ENCODE measurements at regions not wholly inside any gene's neighbourhood (a gene's known extent, or its start where the extent isn't known, plus 50 kb on each side); places are given as distances from the start of the nearest gene placed in this dataset.

DNA sequence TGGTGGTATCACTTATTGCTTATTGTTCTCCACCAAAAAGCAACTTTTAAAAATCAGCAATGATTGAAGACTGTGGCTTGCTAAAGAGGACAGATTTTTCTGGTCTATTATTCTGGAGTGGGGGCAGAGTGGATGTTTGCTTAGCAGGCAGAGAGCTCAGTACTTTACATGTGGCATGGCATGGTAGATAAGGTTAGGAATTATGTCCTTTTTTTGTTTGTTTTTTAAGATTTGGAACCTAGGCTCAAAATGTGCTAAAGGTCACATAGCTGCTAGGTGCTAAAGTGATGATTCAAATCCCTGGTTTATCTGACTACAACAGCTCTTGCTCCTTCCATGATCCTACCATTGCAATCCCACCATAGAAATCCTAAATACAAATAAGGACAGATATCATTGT is 331.0 kb upstream of the ADAMTS9 start:
- TF ChIP-seq NANOG (IDR thresholded peaks at IDR 0.05; ENCODE audit: borderline replicate concordance) (no peak), POLR2AphosphoS5 (IDR thresholded peaks at IDR 0.05; ENCODE audit: low read depth) (no peak), CREB1 (CRISPR knock-in tag; IDR thresholded peaks at IDR 0.05; ENCODE audit: low read depth) (no peak), EZH2 (IDR thresholded peaks at IDR 0.05; ENCODE audit: low read depth, unreplicated experiment) (no peak), EZH2phosphoT487 (IDR thresholded peaks at IDR 0.05; ENCODE audit: unreplicated experiment) (no peak)
- TF ChIP-seq, protein P1, sequence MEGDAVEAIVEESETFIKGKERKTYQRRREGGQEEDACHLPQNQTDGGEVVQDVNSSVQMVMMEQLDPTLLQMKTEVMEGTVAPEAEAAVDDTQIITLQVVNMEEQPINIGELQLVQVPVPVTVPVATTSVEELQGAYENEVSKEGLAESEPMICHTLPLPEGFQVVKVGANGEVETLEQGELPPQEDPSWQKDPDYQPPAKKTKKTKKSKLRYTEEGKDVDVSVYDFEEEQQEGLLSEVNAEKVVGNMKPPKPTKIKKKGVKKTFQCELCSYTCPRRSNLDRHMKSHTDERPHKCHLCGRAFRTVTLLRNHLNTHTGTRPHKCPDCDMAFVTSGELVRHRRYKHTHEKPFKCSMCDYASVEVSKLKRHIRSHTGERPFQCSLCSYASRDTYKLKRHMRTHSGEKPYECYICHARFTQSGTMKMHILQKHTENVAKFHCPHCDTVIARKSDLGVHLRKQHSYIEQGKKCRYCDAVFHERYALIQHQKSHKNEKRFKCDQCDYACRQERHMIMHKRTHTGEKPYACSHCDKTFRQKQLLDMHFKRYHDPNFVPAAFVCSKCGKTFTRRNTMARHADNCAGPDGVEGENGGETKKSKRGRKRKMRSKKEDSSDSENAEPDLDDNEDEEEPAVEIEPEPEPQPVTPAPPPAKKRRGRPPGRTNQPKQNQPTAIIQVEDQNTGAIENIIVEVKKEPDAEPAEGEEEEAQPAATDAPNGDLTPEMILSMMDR (conservative IDR thresholded peaks at IDR 0.05; ENCODE audit: low read depth in 2 of 2): no peak
- TF ChIP-seq, protein P2, sequence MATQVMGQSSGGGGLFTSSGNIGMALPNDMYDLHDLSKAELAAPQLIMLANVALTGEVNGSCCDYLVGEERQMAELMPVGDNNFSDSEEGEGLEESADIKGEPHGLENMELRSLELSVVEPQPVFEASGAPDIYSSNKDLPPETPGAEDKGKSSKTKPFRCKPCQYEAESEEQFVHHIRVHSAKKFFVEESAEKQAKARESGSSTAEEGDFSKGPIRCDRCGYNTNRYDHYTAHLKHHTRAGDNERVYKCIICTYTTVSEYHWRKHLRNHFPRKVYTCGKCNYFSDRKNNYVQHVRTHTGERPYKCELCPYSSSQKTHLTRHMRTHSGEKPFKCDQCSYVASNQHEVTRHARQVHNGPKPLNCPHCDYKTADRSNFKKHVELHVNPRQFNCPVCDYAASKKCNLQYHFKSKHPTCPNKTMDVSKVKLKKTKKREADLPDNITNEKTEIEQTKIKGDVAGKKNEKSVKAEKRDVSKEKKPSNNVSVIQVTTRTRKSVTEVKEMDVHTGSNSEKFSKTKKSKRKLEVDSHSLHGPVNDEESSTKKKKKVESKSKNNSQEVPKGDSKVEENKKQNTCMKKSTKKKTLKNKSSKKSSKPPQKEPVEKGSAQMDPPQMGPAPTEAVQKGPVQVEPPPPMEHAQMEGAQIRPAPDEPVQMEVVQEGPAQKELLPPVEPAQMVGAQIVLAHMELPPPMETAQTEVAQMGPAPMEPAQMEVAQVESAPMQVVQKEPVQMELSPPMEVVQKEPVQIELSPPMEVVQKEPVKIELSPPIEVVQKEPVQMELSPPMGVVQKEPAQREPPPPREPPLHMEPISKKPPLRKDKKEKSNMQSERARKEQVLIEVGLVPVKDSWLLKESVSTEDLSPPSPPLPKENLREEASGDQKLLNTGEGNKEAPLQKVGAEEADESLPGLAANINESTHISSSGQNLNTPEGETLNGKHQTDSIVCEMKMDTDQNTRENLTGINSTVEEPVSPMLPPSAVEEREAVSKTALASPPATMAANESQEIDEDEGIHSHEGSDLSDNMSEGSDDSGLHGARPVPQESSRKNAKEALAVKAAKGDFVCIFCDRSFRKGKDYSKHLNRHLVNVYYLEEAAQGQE (IDR thresholded peaks at IDR 0.05; ENCODE audit: unreplicated experiment): no peak
